GM12874 (cell line): ENCODE measurements at regions not wholly inside any gene's neighbourhood (a gene's known extent, or its start where the extent isn't known, plus 50 kb on each side); places are given as distances from the start of the nearest gene placed in this dataset.

ENCODE experiments used
- TF ChIP-seq, protein P1 (sequence below): IDR thresholded peaks from 2 replicates; pipeline ENCODE4 v1.5.1; 2011; ENCODE audit warnings: low read depth, mild to moderate bottlenecking, control low read depth, low read length, moderate library complexity; ENCODE audit not compliant: insufficient read depth

DNA sequence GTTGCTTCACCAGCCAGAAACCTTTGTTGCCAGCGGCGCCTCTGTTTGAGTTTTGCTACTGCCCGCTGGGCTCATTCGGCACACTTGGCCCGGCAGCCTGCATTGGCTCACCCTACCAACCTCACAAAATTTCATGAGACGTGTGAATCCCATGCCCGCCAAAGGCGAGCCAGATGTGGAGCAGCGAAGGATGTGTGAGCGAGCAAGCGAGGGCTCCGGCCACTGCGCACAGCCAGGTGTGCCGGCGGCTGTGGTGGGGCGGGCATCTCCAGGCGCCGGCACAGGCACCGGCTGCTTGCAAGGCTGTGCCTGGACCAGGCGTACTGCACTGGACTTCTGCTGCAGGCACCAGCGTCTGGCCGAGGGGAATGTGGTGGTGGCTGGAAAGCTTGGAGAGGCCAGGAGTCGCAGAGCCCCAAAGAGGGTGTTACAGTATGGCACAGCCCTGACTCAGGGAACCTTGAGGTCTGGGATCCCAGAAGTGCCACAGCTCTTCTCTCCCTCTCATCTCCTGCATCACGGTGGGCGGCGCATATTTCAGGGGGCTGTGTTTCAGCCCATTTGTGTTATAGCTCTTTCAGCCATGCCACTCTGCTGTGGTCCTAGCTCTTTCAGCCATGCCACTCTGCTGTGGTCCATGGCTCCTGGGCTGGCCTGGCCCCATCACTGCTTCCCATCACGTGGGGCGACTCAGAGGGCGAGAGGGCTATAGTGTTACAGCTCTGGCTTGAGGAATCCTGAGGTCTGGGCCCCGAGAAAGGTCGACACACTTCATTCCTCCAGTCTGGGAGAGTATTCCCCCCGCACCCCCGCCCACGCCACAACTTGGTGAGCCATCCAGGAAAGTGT is 592.0 kb upstream of the SLITRK5 start:
- TF ChIP-seq, protein P1, sequence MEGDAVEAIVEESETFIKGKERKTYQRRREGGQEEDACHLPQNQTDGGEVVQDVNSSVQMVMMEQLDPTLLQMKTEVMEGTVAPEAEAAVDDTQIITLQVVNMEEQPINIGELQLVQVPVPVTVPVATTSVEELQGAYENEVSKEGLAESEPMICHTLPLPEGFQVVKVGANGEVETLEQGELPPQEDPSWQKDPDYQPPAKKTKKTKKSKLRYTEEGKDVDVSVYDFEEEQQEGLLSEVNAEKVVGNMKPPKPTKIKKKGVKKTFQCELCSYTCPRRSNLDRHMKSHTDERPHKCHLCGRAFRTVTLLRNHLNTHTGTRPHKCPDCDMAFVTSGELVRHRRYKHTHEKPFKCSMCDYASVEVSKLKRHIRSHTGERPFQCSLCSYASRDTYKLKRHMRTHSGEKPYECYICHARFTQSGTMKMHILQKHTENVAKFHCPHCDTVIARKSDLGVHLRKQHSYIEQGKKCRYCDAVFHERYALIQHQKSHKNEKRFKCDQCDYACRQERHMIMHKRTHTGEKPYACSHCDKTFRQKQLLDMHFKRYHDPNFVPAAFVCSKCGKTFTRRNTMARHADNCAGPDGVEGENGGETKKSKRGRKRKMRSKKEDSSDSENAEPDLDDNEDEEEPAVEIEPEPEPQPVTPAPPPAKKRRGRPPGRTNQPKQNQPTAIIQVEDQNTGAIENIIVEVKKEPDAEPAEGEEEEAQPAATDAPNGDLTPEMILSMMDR, result no peak

DNA sequence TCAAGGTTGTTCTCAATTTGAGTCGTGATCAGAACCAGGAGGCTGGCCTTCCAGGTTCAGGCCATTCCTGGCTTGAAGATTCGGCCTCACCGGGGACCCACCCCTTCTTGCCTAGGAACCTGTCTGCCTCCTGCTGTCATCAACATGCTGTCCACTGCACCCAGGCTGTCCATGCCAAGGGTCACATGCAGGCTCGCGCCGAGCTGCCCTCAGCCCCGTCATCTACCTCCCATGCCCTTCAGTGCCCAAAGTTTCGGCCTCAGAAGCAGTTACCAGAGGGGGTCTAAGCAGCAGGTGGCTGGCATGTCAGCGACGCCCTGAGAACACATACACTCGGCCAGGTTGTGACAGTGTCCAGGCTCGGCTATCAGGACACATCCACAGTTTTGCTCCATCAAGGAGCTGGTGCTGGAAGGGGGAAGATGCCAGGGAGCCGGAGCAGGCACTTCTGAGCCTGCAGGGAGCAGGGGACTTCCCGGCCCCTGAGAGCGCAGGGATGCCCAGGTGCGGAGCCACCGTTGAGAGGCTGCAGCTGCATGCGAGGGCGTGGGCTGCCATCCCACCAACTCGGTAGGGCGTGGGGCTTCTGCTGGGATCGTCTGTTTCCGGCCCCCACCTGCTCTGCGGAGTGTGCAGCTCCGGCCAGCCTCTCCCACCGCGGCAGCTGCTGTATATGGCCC is 590.9 kb upstream of the SLITRK5 start:
- TF ChIP-seq, protein P1, result no peak

DNA sequence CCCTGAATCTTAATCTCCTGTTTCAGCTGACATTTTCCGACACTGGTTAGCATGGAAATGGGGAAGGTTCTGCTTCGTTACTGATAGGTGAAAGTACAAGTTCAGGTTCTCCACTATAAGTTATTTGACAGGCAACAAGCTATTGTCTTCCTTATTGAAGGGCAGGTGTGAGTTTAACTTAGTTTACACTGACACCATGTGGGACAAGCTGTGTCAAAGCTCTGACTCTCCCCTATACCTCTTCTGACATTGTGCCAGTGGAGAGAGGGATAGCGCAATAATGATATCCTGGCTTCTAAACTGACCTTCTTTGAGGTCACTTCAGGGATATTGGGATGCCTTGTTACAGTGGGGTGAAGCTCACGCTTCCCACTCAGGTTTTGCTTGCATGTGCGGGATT is 587.0 kb upstream of the SLITRK5 start:
- TF ChIP-seq, protein P1, result no peak

DNA sequence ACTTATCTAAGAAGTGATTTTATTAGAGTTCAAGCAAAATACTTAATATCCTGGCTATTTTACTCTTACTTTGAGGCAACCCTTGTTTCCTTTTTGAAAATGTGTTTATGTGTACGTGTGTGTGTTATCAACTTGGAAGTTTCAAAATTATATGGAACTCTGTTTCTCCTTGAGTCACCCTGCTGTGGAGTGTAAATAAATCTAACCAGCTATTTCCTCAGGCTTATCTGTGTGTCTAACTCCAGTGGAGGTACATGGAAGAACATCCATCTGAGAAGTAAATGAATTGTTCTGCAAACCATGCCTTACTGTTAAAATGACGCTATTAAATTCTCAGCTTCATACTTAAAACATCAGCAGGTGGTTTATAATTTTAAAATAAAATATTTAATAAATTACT is 583.4 kb upstream of the SLITRK5 start:
- TF ChIP-seq, protein P1, result no peak

DNA sequence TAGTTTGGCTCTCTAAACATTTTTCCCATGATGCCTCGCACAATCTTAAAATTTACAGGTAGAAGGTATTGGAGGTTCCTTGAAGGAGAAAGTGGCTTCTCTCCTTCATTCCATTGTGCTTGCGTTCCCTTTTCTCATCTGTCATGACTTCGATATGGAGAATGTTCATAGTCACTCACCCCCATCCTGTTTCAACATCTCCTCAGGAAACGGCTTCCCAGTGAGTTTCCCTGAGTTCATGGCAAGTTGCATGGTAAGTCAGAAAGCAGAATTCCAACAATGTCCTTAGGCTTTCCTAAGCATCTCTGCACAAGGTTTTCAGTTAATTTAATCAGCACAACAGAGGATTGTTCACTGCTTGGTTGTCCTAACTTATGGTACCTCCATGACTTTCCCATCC is 581.8 kb upstream of the SLITRK5 start:
- TF ChIP-seq, protein P1, result no peak

DNA sequence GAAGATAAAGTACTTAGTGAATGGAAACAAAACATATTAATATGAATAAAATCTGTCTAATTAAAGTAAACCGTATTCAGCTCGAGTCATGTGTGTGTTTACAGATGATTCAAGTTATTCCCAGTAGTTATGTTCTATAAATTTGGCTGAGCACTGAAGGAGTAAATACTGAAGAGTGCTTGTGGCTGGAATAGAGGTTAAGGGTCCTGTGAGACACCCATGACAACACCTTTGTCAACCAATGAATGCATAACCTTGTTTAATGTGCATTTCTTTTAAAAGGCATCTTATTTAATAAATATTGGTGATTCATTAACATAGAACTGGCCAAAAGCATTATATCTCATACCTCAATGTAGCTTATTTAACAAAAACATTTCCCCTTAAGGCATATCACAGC is 577.8 kb upstream of the SLITRK5 start:
- TF ChIP-seq, protein P1, result no peak

DNA sequence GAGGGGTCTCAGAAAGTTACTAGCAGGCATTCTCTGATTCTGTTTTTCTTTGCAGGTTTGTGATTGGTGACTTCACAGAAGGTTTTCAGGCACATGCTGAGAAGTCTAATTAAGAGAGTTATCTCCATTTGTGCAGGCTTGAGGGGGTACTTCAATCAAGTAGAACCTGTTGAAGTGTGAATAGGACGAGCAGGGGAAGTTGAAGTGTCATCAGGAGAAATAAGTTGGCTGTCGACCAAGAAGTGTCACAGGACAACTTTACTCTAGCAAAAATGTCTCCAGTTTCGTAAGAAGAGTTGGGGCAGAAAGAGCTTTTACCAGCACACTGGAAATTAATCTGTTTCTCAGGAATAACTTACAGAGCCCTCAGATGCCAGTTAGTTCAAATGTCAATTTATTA is 576.5 kb upstream of the SLITRK5 start:
- TF ChIP-seq, protein P1, result no peak
